Heart right ventricle (tissue), 16 donors: ENCODE measurements at regions not wholly inside any gene's neighbourhood (a gene's known extent, or its start where the extent isn't known, plus 50 kb on each side); places are given as distances from the start of the nearest gene placed in this dataset.

Source experiments
- ATAC-seq, 8 donors: fragments of 200-7000 bp; cut with Tn5 transposase; one replicate each; pipeline ENCODE4 v1.9.1; 2020; ENCODE audit warnings: mild to moderate bottlenecking in 8 of 8, moderate library complexity in 8 of 8, moderate number of reproducible peaks in 1 of 8
- DNase-seq, 2 donors: peaks; one replicate each; pipeline ENCODE4 v3.0.0-alpha.2; 2020
- H3K27ac ChIP-seq, 10 donors: fragments of 200-600 bp; sonication (generic) in 2 of 10; one replicate each; pipeline versions ENCODE4 v1.5.0 to v1.8.0; 2020 to 2022; ENCODE audit warnings: mild to moderate bottlenecking in 3 of 10
- H3K27me3 ChIP-seq, 7 donors: fragments of 200-600 bp; one replicate each; pipeline ENCODE4 v1.8.0; 2021 to 2022; ENCODE audit warnings: mild to moderate bottlenecking in 2 of 7
- H3K36me3 ChIP-seq, 9 donors: fragments of 200-600 bp; sonication (generic) in 1 of 9; one replicate each; pipeline versions ENCODE4 v1.5.0 to v1.8.0; 2020 to 2022; ENCODE audit warnings: mild to moderate bottlenecking in 2 of 9
- H3K4me1 ChIP-seq, 9 donors: fragments of 200-600 bp; sonication (generic) in 1 of 9; one replicate each; pipeline versions ENCODE4 v1.5.0 to v1.8.0; 2020 to 2022; ENCODE audit warnings: mild to moderate bottlenecking in 4 of 9
- H3K4me3 ChIP-seq, 10 donors: fragments of 200-600 bp; sonication (generic) in 2 of 10; one replicate each; pipeline versions ENCODE4 v1.5.0 to v1.8.0; 2020 to 2022; ENCODE audit warnings: mild to moderate bottlenecking in 7 of 10, moderate library complexity in 2 of 10
- H3K9me3 ChIP-seq, 11 donors: fragments of 200-600 bp in 10 of 11; sonication (generic) in 2 of 11; one replicate each; pipeline versions ENCODE4 v1.5.0 to v1.8.0; 2013 to 2022; ENCODE audit warnings: mild to moderate bottlenecking in 2 of 11, control low read depth in 1 of 11, moderate library complexity in 1 of 11
- CTCF ChIP-seq, 9 donors: fragments of 200-600 bp; sonication (generic) in 2 of 9; IDR thresholded peaks; one replicate each; pipeline versions ENCODE4 v1.5.0 to v1.8.0; 2021 to 2022; ENCODE audit warnings: antibody characterized with exemption in 9 of 9, mild to moderate bottlenecking in 5 of 9, moderate library complexity in 1 of 9
- WGBS, 2 donors: extraction: QIAGEN DNeasy Blood & Tissue Kit; methylation state at CpG; one replicate each; pipeline ENCODE4 v1.1.7; 2013; ENCODE audit warnings: inconsistent platforms in 1 of 2; 5-methylcytosine and 5-hydroxymethylcytosine counted together
- intact Hi-C, 10 donors: fragments of 100-400 bp; cut with DNase I; formaldehyde crosslinking; loops; one replicate each; pipeline versions ENCODE4 v1.11.1 to v1.14.2; 2022
- donor health status: Arrhythmogenic right ventricular cardiomyopathy.
- donor health status: ischemic (EF 13 %, LVEDD 7.1; RV severe dilation, severe dysfunction).
- donor health status: healthy with polysubstance abuse.
- donor health status: DM: no; HTN: yes; CAD: no.
- donor health status: DM: no; HTN: no; CAD: no.
- donor health status: ischemic (EF 25% LVEDD 6.9; RV normal size, moderate dysfunction).
- donor health status: ischemic (EF 25% LVEDD 5.7; RV mildly dilated, moderate dysfunction).
- donor health status: healthy.
- donor health status: DM: yes; HTN: yes; CAD: no.
- donor health status: Ischemic cardiomyopathy.
- donor health status: ischemic (EF 35%, LVEDD 5.7; RV mildly dilated, moderate dysfunction).
- donor health status: nonischemic (EF 11% LVEDD 7.7; RV severe dilation, severe dysfunction).
- donor health status: DM: yes; HTN: yes; CAD: no.
- donor health status: PGD.
- donor health status: ischemic (EF 29% LVEDD 5.4; RV normal size, mild dysfunction).
- donor health status: nonischemic (EF 23%, LVEDD 6.1; RV moderate dilation, normal function).

- Histone ChIP-seq H3K4me3 (no peak overlapping the region), H3K27ac (no peak overlapping the region), H3K36me3 (no peaks in the 10 kb centered on the region), H3K4me1 (peaks cover 0 to 14% (median 3%) of the 10 kb centered on the region in 9 donors), H3K9me3 (no peaks in the 10 kb centered on the region), H3K27me3 (peaks cover 0 to 3% (median 0%) of the 10 kb centered on the region in 7 donors)
- ATAC-seq (no peak), DNase-seq (no peak)
- WGBS, 2 donors, result 78 to 86% methylated on average over 1 of the region's 1 CpG
- intact Hi-C loops, result loop anchor here in 1 of 10 donors (5.0 to 10.0 kb wide), 2 partner anchors 104 to 166 kb away; no protein-coding TSS in a partner anchor
- no peak for TF ChIP-seq CTCF (IDR thresholded peaks at IDR 0.05)
Observed at GRCh38 chr3:69688400-69688799, 50.9 kb upstream of the MITF start.

GRCh38 chr3:69687641-69688040, 51.6 kb upstream of the MITF start:
- no peak overlapping the region for H3K27ac ChIP-seq

GRCh38 chr3:69686056-69686455, 53.2 kb upstream of the MITF start:
- ATAC-seq, result no peak
- intact Hi-C loops, result loop anchor here in 1 of 10 donors (5.0 to 10.0 kb wide), 2 partner anchors 106 to 169 kb away; no protein-coding TSS in a partner anchor
- TF ChIP-seq CTCF (IDR thresholded peaks at IDR 0.05), result no peak

More at GRCh38 chr3:69687641-69688040, 51.6 kb upstream of the MITF start:
- Histone ChIP-seq H3K4me3 (no peak overlapping the region), H3K9me3 (no peaks in the 10 kb centered on the region), H3K4me1 (peaks cover 0 to 14% (median 3%) of the 10 kb centered on the region in 9 donors), H3K27me3 (peaks cover 0 to 3% (median 0%) of the 10 kb centered on the region in 7 donors), H3K36me3 (no peaks in the 10 kb centered on the region)
- ATAC-seq (no peak), DNase-seq (no peak)
- intact Hi-C loops, result loop anchor here in 1 of 10 donors (5.0 to 10.0 kb wide), 2 partner anchors 105 to 167 kb away; no protein-coding TSS in a partner anchor
- WGBS, 2 donors, result 89 to 91% methylated on average over 5 of the region's 5 CpGs
- no peak for TF ChIP-seq CTCF (IDR thresholded peaks at IDR 0.05)

GRCh38 chr3:69684309-69684961, 54.8 kb upstream of the MITF start:
- no peaks in the 10 kb centered on the region for H3K27me3 ChIP-seq
- peaks cover 0 to 7% (median 0%) of the 10 kb centered on the region in 9 donors for H3K4me1 ChIP-seq
- ATAC-seq (no peak), DNase-seq (no peak)
- H3K9me3 ChIP-seq, result no peaks in the 10 kb centered on the region
- H3K36me3 ChIP-seq, result no peaks in the 10 kb centered on the region
- WGBS, 2 donors, result 88 to 94% methylated on average over 2 of the region's 2 CpGs
- H3K4me3 ChIP-seq, result no peak overlapping the region
- intact Hi-C loops, result loop anchor here in 1 of 10 donors (10.0 kb wide), 1 partner anchor 170 kb away; no protein-coding TSS in a partner anchor
- no peak overlapping the region for H3K27ac ChIP-seq
- no peak for TF ChIP-seq CTCF (IDR thresholded peaks at IDR 0.05)

More at GRCh38 chr3:69686056-69686455, 53.2 kb upstream of the MITF start:
- Histone ChIP-seq H3K4me1 (peaks cover 0 to 12% (median 3%) of the 10 kb centered on the region in 9 donors), H3K36me3 (no peaks in the 10 kb centered on the region), H3K27me3 (peaks cover 0 to 3% (median 0%) of the 10 kb centered on the region in 7 donors), H3K4me3 (no peak overlapping the region), H3K9me3 (no peaks in the 10 kb centered on the region), H3K27ac (no peak overlapping the region)
- 98% methylated on average over 3 of the region's 3 CpGs for WGBS, 2 donors
- no peak for DNase-seq
